ENCODE measurements at regions not wholly inside any gene's neighbourhood (a gene's known extent, or its start where the extent isn't known, plus 50 kb on each side); places are given as distances from the start of the nearest gene placed in this dataset.

DNA sequence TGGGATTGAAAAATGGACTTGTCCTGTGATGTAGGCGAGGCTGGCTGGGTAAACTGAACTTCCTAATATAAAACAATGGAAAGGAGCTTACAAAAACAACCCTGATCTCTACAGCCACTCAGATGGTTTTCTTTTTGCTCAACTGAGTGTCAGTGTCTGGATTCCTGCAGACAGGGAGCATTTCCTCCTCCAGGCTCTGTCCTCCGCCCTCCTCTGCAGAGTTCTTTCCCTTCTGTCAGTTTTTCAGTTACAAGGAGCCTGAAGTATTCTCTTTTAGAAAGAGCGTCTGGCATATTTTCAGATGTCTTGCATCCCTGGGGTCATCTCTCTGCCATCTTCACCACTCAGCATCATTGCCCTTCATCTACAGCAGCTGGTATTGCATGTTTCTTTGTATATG, 50.0 kb upstream of the PITRM1 start:
- TF ChIP-seq, protein P1, sequence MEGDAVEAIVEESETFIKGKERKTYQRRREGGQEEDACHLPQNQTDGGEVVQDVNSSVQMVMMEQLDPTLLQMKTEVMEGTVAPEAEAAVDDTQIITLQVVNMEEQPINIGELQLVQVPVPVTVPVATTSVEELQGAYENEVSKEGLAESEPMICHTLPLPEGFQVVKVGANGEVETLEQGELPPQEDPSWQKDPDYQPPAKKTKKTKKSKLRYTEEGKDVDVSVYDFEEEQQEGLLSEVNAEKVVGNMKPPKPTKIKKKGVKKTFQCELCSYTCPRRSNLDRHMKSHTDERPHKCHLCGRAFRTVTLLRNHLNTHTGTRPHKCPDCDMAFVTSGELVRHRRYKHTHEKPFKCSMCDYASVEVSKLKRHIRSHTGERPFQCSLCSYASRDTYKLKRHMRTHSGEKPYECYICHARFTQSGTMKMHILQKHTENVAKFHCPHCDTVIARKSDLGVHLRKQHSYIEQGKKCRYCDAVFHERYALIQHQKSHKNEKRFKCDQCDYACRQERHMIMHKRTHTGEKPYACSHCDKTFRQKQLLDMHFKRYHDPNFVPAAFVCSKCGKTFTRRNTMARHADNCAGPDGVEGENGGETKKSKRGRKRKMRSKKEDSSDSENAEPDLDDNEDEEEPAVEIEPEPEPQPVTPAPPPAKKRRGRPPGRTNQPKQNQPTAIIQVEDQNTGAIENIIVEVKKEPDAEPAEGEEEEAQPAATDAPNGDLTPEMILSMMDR (IDR thresholded peaks at IDR 0.05; ENCODE audit: low read depth, low read length, poor library complexity, severe bottlenecking): no peak
- TF ChIP-seq EZH2phosphoT487 (IDR thresholded peaks at IDR 0.05; ENCODE audit: borderline replicate concordance, low read length): no peak
